Hepatocyte (in vitro differentiated cells): ENCODE measurements at regions not wholly inside any gene's neighbourhood (a gene's known extent, or its start where the extent isn't known, plus 50 kb on each side); places are given as distances from the start of the nearest gene placed in this dataset.

Experiments used
- DNase-seq: peaks from one replicate; pipeline ENCODE4 v3.0.0-alpha.2; 2016; ENCODE audit warnings: low spot score
- H2AFZ ChIP-seq: fragments of 200-600 bp; sonication (generic); 2 replicates; pipeline ENCODE4 v1.6.0; 2016; ENCODE audit warnings: antibody characterized with exemption, mild to moderate bottlenecking
- H3K27ac ChIP-seq: fragments of 200-600 bp; sonication (generic); 2 replicates; pipeline ENCODE4 v1.5.1; 2016; ENCODE audit warnings: mild to moderate bottlenecking
- H3K27me3 ChIP-seq: fragments of 200-600 bp; sonication (generic); 2 replicates; pipeline ENCODE4 v1.6.1; 2016
- H3K36me3 ChIP-seq: fragments of 200-600 bp; sonication (generic); replicated peaks from 2 replicates; pipeline ENCODE4 v1.5.1; 2016; ENCODE audit warnings: low read depth; ENCODE audit not compliant: insufficient read depth
- H3K4me1 ChIP-seq: fragments of 200-600 bp; sonication (generic); 2 replicates; pipeline ENCODE4 v1.5.1; 2016; ENCODE audit warnings: mild to moderate bottlenecking, moderate library complexity; ENCODE audit not compliant: insufficient read depth
- H3K4me2 ChIP-seq: fragments of 200-600 bp; sonication (generic); 2 replicates; pipeline ENCODE4 v1.6.0; 2016
- H3K4me3 ChIP-seq: fragments of 200-600 bp; sonication (generic); 2 replicates; pipeline ENCODE4 v1.5.1; 2016; ENCODE audit warnings: mild to moderate bottlenecking
- H3K79me2 ChIP-seq: fragments of 200-600 bp; sonication (generic); 2 replicates; pipeline ENCODE4 v1.6.0; 2017; ENCODE audit warnings: mild to moderate bottlenecking
- H3K9me2 ChIP-seq: fragments of 200-600 bp; sonication (generic); replicated peaks from 2 replicates; pipeline ENCODE4 v1.6.0; 2017; ENCODE audit warnings: mild to moderate bottlenecking; ENCODE audit not compliant: insufficient read depth
- H3K9me3 ChIP-seq: fragments of 200-600 bp; sonication (generic); 2 replicates; pipeline ENCODE4 v1.5.1; 2016; ENCODE audit warnings: low read depth, mild to moderate bottlenecking
- H4K20me1 ChIP-seq: fragments of 200-600 bp; sonication (generic); 2 replicates; pipeline ENCODE4 v1.6.0; 2016; ENCODE audit warnings: mild to moderate bottlenecking; ENCODE audit not compliant: insufficient read depth, poor library complexity, severe bottlenecking
- EZH2 ChIP-seq: fragments of 200-600 bp; sonication (generic); IDR thresholded peaks from 2 replicates; pipeline ENCODE4 v1.6.1; 2016; ENCODE audit warnings: antibody characterized with exemption, mild to moderate bottlenecking, borderline replicate concordance
- EZH2phosphoT487 ChIP-seq: fragments of 200-600 bp; sonication (generic); IDR thresholded peaks from one replicate; pipeline ENCODE4 v1.6.1; 2018; ENCODE audit warnings: antibody characterized with exemption, mild to moderate bottlenecking, low read depth, moderate library complexity; ENCODE audit not compliant: unreplicated experiment, severe bottlenecking
- WGBS: methylation state at CpG from one replicate; pipeline ENCODE4 v1.1.6; 2016; ENCODE audit warnings: low lambda C conversion rate; ENCODE audit errors: missing lambda C conversion rate; 5-methylcytosine and 5-hydroxymethylcytosine counted together
- TF ChIP-seq, protein P1 (sequence below): fragments of 200-600 bp; sonication (generic); IDR thresholded peaks from 2 replicates; pipeline ENCODE4 v1.5.1; 2016; ENCODE audit warnings: antibody characterized with exemption, mild to moderate bottlenecking; ENCODE audit not compliant: poor library complexity

DNA sequence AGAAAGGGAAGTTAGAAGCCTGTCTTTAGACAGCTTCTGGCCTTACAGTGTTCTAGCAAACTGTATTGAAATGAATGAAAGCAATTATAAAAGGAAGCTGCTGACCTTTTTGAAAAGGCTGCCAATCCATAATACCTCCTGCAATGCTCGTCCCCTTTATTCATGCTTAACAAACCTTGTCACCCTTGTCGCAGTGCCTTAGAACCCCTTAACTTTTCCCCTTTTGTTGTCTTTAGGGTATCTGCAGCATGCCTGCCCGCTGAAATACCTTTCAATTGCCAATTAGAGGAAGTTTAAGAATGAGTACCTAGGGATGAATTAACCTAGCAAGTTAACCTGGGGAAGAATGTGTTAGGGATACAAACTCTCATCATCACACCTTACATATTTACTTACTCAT is 731.2 kb downstream of the RERGL start:
- Histone ChIP-seq H3K4me2 (no peak overlapping the region), H3K27ac (no peak overlapping the region), H2AFZ (no peak overlapping the region), H4K20me1 (no peaks in the 10 kb centered on the region), H3K9me2 (no peaks in the 10 kb centered on the region), H3K4me1 (no peaks in the 10 kb centered on the region), H3K36me3 (no peaks in the 10 kb centered on the region), H3K9me3 (no peaks in the 10 kb centered on the region), H3K27me3 (no peaks in the 10 kb centered on the region), H3K4me3 (no peak overlapping the region), H3K79me2 (no peaks in the 10 kb centered on the region)
- TF ChIP-seq, protein P1, sequence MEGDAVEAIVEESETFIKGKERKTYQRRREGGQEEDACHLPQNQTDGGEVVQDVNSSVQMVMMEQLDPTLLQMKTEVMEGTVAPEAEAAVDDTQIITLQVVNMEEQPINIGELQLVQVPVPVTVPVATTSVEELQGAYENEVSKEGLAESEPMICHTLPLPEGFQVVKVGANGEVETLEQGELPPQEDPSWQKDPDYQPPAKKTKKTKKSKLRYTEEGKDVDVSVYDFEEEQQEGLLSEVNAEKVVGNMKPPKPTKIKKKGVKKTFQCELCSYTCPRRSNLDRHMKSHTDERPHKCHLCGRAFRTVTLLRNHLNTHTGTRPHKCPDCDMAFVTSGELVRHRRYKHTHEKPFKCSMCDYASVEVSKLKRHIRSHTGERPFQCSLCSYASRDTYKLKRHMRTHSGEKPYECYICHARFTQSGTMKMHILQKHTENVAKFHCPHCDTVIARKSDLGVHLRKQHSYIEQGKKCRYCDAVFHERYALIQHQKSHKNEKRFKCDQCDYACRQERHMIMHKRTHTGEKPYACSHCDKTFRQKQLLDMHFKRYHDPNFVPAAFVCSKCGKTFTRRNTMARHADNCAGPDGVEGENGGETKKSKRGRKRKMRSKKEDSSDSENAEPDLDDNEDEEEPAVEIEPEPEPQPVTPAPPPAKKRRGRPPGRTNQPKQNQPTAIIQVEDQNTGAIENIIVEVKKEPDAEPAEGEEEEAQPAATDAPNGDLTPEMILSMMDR: no peak
- TF ChIP-seq EZH2 (no peak), EZH2phosphoT487 (no peak)
- 40% methylated on average over 3 of the region's 3 CpGs for WGBS
- no peak for DNase-seq

DNA sequence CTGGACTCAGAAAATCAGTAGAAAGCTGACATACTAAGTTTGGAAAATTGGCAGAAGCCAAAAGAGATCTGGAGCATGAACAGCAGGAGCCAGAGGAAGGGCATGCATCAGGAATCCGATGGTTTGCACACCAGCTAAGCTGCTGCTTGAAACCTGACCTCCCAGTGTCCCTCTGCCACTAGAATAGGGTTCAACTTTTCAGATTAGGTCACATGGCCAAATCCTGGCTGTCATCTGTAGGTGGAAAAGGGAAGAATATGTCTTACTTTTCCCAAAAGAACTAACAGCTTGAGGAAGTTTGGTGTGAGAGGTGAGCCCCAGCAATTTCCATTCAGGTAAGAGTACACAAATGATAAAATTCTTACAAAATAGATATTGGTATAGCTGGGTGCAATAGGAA is 732.6 kb downstream of the RERGL start:
- no peaks in the 10 kb centered on the region for H3K9me3 ChIP-seq
- H3K27ac ChIP-seq: no peak overlapping the region
- H3K4me2 ChIP-seq: no peak overlapping the region
- 46% methylated on average over 1 of the region's 1 CpG for whole genome bisulfite sequencing
- no peaks in the 10 kb centered on the region for H3K9me2 ChIP-seq
- no peaks in the 10 kb centered on the region for H4K20me1 ChIP-seq
- no peaks in the 10 kb centered on the region for H3K4me1 ChIP-seq
- no peaks in the 10 kb centered on the region for H3K27me3 ChIP-seq
- H3K4me3 ChIP-seq: no peak overlapping the region
- no peak overlapping the region for H2AFZ ChIP-seq
- TF ChIP-seq EZH2phosphoT487 (no peak), EZH2 (no peak)
- TF ChIP-seq, protein P1: no peak
- DNase-seq: no peak
- no peaks in the 10 kb centered on the region for H3K79me2 ChIP-seq
- no peaks in the 10 kb centered on the region for H3K36me3 ChIP-seq

DNA sequence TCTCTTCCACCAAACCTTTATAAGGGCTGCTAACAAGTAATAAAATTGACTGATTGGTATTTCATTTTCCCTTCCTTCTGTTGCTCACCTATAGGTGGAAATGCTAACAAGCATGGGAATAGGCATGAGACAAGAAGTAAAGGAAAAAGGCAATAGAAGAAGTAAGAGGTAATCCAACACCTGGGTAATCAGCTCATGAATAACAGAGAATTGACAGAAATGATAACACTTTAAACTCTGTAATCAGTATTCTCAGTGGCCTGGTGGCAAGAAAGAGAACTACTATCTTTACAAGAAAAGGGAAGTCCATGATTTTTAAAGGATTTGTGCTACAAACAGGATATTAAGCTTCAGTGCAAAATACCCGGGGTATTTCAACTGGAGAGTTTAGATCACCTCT is 737.8 kb downstream of the RERGL start:
- H3K36me3 ChIP-seq: no peaks in the 10 kb centered on the region
- no peaks in the 10 kb centered on the region for H3K9me2 ChIP-seq
- H3K27ac ChIP-seq: no peak overlapping the region
- no peak overlapping the region for H2AFZ ChIP-seq
- no peaks in the 10 kb centered on the region for H3K27me3 ChIP-seq
- TF ChIP-seq, protein P1: peak; percentile 8
- no peak for TF ChIP-seq EZH2
- TF ChIP-seq EZH2phosphoT487: no peak
- H3K9me3 ChIP-seq: no peaks in the 10 kb centered on the region
- DNase-seq: no peak
- H3K4me1 ChIP-seq: no peaks in the 10 kb centered on the region
- 59% methylated on average over 1 of the region's 1 CpG for WGBS
- H4K20me1 ChIP-seq: no peaks in the 10 kb centered on the region
- no peak overlapping the region for H3K4me3 ChIP-seq
- H3K4me2 ChIP-seq: no peak overlapping the region
- no peaks in the 10 kb centered on the region for H3K79me2 ChIP-seq

DNA sequence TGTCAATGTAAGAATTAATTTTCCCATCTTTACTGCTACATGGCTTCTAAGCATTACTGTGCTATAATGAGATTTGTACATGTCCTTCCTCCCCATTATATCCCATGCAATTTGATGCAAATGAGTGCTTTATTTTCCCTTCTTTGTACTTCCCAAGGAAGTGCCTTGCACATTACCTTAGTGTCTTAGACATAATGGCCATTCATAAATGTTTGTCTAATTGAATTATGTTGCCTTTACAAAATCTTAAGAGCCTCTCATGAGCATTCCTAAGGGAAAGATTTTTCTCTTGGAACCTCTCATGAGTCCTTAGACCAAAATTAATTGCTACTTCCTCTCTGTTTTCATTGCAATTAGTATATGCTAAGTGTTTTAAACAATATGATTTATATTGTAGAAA is 741.7 kb downstream of the RERGL start:
- no peaks in the 10 kb centered on the region for H3K79me2 ChIP-seq
- no peak for DNase-seq
- TF ChIP-seq EZH2phosphoT487 (no peak), EZH2 (no peak)
- TF ChIP-seq, protein P1: no peak
- no peaks in the 10 kb centered on the region for H3K4me1 ChIP-seq
- H4K20me1 ChIP-seq: no peaks in the 10 kb centered on the region
- H3K4me2 ChIP-seq: no peak overlapping the region
- no peak overlapping the region for H3K4me3 ChIP-seq
- no peak overlapping the region for H3K27ac ChIP-seq
- H2AFZ ChIP-seq: no peak overlapping the region
- H3K27me3 ChIP-seq: no peaks in the 10 kb centered on the region
- no peaks in the 10 kb centered on the region for H3K9me2 ChIP-seq
- H3K9me3 ChIP-seq: no peaks in the 10 kb centered on the region
- H3K36me3 ChIP-seq: no peaks in the 10 kb centered on the region
